Stimulated activated CD8-positive, alpha-beta memory T cell treated with anti-CD3 and anti-CD28 coated beads, Interleukin-15, amount 100 ng/mL, for 48 hours (primary cell): ENCODE measurements at regions not wholly inside any gene's neighbourhood (a gene's known extent, or its start where the extent isn't known, plus 50 kb on each side); places are given as distances from the start of the nearest gene placed in this dataset.

Experiments
- DNase-seq, 2 donors: peaks; one replicate each; pipeline ENCODE4 v3.0.0-alpha.2; 2020; ENCODE audit warnings: low read depth in 2 of 2

DNA sequence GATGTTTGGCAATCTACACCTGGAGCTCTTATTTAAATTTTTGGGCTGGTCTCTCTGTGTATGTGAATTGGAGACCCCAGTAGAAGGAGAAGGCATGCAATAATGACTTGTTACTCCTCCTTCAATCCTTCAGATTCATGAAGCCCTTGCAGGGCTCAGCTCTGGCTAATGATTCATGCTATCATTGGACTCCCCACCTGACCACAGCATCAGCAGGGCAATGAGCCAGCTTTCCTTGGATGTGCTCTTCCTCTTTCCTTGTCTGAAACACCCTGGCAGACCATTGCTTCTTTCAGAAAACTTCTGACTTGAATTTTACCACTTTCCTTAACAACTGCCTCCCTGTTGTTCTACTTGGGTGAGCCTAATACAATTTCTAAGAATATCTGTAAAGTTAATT, 1019.2 kb downstream of the AACS start:
- DNase-seq = no peak

DNA sequence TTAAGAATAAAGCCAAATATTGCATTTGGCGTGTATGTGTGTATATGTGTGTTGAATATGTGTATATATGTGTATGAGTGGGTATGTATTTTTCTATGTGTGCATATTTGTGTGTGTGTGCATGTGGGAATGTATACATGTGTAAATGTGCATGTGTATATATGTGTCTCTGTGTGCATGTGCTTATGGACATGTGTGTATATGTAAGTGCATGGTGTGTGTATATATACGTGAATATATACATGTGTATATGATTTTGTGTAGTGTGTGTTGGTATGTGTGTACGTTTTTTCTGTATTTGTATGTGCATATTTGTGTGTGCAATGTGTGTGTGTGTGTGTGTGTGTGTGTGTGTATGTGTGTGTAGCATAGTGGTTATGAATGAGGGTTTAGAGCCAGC, 1021.0 kb downstream of the AACS start:
- DNase-seq = no peak

DNA sequence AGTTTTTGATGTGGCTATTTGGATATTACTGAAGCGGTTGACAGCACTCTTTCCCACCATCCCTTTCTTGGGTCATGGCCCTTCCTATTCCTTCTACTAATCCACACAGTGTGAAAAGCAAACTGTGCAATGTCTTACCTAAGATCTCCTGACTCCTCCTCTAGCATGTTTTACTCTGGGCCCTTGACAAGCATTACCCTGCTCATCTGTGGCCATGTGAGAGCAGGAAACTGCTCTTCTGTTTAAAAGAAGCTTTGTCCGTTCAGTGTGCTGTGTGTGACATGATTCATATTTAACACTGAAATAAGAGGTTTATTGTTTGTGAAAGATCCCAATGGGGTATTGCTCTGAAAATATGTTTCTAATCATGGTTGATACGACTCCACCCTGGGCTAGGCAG, 1022.5 kb downstream of the AACS start:
- DNase-seq = no peak

DNA sequence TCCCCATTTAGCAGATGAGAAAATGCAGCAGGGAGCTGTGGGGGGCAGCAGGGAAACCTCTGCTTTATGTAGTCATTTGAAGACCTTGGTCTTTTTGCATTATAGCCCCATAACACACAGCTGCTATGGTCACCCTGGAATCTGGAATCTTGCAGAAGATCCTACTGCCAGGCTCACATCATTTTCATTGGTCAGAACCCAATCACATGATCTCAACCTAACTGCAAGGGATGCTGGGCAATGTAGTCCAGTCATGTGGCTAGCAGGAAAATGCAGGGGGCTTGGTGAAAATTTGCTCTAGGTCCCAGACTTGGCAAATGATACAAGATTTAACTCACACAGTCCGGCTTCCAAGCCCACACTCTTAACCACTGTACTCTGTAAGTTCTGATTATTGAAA, 1028.7 kb downstream of the AACS start:
- DNase-seq = no peak

DNA sequence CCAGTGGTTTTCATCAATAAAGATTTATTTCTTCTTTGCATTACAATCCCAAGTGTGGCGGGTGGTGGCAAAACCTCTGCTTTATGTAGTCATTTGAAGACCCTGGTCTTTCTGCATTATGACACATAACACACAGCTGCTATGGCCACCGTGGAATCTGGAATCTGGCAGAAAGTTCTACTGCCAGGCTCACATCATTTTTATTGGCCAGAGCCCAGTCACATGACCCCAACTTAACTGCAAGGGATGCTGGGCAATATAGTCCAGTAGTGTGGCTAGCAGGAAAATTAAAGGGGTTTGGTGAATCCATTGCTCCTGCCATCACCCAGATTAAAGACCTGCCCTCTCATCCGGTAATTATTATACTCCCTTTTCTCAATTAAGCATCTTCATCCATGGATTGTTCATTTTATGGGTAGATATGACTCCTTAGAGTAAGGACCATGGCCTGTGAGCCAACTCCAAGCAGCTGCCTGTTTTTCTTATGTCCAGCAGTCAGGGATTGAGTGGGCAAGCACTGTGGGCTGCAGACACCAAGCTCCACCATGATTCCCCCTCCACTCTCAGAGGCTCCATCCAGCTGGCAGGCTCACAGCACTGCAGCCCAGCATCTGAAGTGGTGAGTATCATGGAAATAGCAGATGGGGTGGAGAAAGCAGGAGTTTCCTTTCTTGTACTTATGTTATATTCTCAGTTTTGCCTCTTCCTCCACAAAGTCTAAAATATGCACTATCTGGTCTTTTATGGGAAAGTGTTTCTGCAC, 1030.7 kb downstream of the AACS start:
- no peak for DNase-seq

DNA sequence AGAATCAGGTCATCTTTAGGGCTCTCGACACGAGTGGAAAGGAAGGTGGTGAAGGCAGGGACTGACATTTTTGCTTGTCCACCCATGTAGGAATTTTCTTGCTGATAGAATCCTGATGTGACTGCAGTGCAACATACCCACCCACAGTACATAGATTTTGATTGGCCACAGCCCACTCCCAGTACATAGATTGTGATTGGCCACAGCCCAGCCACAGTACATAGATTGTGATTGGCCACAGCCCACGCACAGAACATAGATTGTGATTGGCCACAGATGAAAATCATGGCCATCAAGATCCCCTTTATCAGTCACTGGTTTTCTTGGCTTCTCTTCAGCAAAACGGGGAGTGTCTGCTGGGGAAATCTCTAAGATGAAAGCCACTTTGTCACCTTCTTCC, 1041.5 kb downstream of the AACS start:
- no peak for DNase-seq

DNA sequence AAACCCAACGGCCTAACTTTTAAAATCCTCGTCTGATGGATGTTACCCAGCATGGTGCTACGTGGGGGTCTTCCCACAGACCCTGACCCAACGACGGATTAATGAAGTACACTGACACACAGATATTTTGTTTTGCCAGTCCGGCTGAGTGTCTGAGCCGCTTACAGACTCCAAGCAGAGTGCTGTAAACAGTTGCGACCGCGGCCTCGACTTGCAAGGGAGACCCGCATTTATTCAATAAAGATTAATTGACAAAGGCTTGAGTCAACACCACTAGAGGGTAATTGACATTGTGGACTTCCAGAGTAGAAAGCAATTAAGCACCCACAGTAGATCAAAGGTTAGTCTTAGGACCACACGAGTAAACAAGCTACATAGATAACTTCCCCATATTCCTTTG, 1042.4 kb downstream of the AACS start:
- no peak for DNase-seq

DNA sequence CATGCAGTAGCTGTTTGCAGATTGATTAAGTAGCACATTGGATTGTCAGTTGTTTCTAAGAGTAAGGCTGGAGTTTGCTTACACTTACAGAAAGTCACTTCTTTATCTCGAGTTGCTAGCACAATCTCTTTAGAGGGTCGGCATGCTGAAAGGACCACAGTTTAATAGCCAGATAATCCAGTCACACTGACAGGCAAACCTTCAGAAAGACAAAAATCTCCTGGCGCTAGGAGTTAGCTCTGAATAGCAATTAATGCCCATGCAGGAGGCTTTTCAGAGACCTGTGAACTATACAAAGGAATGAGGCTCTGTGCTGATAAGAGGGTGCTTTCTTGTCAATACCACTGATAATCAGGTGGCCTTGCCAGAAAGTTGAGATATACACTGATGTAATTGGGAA, 1043.0 kb downstream of the AACS start:
- DNase-seq = no peak

DNA sequence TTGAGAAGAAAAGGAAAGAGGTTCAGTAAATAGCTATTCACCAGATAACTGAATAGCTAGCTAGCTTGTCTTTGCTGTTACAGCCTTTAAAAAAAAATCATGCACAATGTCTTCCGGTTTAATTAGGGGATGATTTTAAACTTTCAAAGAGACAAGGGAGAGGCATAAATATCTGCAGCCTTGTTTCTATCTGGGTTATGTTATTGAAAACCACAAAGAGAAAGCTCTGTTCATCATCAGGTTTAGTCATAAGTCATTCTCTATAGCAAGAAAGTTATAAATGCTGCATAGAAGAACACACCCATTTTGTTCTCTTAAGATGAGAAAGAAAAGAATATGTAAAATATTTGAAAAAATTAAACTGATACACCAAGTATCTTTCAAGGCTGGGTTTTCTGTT, 1046.9 kb downstream of the AACS start:
- DNase-seq = no peak

DNA sequence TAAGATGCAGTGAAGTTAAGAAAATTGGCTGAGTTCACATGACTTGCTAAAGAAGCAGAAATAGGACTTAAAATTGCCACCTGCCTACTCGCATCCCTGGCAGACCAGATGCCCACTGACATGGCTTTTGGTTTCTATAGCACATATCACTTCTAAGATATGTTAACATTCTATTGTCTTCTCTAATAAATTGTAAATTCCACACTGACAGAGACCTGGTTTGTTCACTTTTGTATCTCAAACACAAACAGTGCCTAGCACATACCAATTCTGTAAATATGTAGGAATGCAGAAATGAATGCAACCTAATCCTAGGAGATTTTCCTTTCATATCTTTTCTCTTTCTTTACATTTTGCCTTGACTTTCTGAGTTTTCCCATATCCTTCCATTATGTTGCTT, 1047.6 kb downstream of the AACS start:
- no peak for DNase-seq

DNA sequence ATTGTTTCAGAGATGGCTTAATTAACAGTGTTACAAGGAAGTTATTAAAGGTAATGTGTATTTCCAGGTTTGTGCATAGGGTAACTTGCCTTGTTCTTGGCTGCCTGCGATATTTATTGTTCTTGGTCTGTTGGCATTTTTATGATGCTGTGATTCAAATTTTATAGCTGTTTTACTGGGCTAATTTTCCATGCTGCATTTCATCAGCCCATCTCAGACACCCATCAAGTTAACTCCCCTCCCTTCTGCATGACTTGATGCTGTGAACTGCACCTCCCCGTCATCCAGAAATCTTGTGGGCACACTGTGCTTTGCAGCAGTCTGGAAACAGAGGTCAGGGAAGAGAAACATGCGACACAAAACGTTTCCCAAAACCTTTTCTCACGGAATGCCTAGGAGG, 1049.2 kb downstream of the AACS start:
- no peak for DNase-seq

DNA sequence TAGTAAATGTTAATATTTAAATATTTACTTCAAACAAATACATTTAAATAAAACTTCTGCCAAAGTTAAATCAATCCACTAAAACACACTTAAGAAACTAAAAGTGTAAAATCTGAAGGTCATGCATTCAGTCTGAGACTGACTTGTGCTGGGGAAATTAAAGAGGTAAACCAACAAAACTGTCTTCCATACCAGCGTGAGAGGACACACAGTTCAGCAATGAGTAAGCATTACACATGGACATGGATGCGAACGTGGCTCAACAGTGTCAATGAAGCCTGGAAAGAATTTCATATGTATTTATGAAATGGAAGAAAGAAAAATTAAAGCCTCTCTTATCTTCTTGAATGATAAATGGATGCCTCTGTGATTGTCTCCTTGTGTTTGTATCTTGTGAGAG, 1052.3 kb downstream of the AACS start:
- no peak for DNase-seq

DNA sequence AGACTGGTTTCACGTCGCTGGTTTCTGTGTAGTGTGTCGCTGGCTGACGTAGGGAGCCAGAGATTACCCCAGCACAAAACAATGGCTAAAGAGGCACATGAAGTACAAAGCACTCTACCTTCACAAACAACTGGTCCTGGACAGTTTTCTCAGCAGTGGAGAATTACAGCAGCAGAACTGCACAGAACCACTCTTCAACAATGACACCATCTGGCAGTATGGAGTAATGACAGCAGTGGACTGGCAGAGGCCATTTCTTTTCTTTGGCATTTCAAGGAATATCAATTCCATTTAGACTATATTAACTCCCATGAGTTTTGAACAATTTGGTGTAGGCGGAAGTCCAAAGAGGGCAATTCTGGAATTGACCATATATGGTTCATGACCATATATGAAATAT, 1074.1 kb downstream of the AACS start:
- DNase-seq = no peak

DNA sequence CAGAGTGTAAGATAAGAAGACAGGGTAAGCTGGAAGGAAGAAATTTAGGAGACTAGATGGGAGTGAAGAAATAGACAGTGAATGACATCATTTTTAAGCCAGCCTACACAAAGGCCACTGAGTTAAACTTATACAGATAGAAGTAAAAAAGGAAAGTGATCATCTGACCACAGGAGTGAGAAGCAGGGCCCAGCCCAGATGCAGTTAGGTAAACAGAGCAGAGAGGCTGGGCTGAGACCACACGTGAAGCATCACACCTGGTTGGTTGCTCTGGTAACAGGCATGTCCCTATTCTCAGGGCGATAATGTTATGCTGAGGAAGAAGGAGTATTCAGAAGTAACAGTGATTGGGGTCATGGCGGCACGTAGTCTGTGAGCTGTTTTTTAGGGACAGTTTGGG, 1079.4 kb downstream of the AACS start:
- no peak for DNase-seq

DNA sequence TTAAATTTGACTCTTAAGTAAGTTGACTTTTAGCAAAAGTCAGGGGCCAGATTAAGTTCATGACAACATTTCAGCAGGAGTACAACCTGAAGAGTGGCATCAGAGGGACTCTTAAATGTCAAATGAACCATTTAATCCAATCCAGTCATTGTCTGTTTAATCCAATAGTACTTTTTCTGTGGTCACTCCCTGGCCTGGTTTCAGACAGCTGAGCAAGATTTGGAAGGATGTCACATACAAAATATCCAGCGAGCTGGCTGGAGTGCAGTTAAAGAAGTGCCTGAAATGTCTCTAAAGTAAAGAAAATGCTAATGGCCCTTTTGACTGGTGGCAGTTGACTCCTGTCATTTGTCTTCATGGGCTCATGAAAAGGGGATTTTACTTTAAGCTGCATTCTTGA, 1082.1 kb downstream of the AACS start:
- no peak for DNase-seq

DNA sequence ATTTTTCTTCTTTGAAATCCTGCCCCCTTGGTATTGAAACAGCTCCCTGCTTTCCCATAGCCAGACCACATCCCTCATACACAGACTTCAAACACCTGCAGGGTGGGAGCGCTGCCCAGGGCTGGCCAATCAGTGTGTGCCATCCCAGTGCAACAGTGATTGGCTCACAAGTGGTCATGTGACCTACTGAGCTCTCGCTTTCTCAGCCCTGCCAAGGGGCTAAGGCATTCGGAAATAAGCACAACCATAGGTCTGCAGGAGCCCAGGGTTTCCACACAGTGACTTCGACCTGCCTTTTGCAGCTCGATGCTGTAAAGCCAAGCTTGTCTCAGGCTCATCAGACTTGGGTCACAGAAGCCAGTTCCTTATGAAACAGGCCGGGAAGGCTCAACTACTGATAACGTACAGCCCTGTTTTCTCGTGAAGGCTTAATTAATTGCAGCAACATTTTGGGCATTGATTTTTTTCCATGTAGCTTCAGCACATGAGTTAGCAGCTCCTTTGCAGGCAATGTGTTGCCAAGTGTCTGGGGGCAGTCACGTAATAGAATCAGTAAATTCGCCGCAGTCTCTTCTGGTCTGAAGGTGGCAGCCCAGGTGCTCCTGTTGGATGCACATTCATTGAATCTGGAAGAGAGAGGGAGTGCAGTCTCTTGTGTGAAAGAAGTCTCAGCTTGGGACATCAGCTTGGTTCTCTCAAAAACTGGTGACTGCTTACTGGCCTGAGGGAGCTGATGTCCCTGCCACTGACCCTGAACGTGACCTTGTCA, 1091.8 kb downstream of the AACS start:
- no peak for DNase-seq

DNA sequence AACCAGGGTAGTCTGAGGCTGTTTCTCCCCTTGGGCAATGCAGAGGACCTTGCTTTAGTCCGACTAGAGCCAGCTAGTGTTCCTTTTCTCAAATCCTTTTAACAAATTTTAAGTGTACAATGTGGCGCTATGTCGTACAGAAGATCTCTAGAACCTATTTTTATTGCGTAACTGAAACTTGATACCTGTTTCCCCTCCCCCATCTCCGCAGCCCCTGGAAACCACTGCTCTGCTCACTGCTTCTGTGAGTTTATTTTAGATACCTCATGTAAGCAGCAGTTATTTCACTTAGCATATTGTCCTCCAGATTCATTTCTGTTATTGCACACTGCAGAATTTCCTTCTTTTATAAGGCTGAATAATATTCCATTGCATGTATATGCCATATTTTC, 1092.3 kb downstream of the AACS start:
- no peak for DNase-seq

DNA sequence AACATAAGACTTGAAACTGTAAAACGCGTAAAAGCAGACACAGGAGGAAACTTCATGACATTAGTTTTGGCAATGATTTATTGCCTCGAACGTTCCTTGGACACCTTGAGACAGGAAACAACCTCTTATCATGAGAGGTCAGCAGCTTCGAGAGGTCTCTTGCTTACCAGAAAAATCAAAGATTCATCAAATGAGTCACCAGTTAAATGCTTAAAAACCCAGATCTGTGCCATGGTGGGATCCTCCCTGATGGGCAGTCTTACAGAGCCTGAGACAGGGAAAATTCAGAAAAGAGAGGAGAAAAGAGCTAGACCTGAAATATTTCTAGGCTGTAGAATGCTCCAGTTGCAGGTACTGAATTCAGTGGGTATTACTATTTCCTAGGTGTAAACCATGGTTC, 1093.9 kb downstream of the AACS start:
- no peak for DNase-seq

DNA sequence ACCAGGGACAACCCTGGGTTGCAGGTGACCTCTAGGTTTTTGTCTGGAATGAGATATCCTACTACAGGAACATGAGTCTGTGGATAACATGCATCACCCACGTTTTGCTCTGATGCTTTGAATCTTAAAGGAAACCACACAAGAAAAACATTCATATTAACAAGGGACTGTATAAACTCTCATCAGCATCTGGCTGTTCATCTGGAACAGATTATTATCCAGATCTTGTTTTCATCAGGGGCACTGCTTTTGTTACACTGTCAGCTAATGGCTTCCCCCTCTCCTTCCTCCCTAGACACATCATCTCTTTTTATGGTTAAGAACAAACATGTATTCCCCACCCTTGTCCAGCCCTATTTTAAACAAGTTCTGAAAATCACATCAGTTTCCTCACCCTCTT, 1095.7 kb downstream of the AACS start:
- no peak for DNase-seq

DNA sequence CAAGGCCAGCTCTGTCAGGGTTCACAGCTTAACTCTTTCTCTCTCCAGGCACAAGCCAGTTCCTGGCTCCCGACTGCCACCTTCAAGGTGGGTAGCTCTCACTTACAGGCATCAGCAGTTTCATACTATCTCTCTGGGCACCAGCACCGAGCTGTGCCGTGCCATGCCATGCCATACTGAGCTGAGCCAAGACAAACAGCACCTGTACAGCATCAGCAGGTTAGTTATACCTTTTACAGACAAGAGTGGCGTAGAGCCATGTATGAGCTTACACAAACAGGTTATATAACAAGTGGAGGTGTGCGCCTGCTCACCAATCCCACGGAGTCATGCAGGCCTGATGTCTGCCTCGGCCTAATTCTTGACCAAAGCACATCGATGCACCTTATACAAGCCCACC, 1098.7 kb downstream of the AACS start:
- DNase-seq = no peak

DNA sequence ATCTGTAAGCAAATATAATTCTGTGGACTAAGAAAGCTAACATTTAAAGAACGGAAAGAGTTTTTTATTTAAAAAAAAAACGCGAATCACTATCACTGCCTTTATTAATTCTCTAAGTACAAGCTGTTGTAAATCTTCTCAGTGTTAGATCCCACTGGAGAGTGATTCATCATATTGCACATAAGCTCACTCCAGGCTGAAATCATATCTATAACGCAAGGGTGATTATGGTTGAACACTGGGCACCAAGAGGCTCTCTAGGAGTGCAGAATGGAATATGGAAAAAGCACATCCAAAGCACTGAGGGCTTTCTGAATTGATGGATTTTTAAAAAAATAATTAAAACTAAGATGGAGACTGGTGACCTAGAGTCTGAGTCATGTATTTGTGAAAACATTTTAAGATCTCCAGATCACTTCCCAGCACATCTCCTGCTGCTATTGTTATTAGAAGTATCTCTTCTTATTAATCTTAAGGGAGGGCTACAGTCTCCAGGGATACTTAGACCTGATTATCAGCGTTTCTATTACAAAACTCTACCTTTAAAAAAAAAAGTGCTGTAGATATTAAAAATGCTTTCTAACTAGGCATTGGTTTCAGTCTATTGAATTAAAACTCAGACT, 1106.8 kb downstream of the AACS start:
- no peak for DNase-seq

DNA sequence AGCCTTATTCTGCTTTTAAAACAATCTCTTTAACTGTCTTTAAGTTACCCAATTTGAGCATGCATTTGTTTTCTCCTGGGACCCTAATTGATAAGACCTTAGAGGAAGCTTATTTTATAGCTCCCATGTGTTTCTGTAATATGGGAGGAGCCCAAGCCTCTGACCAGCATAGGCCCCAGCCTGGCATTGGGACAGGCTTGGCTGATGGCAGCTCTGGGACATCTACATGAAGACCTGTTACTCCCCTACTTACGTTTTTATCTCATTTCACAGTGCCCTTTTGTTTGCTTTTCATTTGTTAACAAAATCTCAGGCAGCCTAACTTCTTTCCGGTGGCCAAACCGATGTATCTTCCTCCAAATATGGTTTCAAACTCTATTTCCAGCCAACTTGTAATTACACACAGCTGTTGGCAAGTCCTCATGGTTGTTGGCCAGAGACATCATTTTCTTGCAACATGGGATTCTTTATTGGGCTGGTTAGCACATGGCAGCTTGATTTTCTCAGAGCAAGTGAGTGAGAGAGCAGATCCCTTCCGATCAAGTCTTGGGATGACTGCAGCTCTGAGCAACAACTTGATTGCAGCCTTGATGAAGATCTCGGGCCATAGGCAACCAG, 1117.5 kb downstream of the AACS start:
- DNase-seq = no peak

DNA sequence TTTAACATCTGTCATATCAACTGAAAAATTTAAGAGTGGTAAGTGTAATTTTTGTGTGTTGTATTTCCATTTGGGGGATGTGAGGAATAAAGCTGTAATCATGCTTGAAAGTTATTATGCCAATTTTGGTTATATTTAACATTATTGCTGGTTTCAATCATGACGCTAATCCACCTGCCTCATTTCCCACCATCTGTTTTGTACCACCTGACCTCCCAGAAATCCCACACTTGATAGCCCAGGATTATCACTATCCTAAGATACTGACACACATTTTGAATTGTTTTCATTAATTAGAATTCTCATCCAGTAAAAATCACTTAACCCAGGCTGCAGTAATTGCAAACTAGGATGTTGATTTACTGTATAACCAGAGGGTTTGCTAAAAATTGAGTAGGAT, 1119.8 kb downstream of the AACS start:
- no peak for DNase-seq
